Loucy (cell line): ENCODE measurements at regions not wholly inside any gene's neighbourhood (a gene's known extent, or its start where the extent isn't known, plus 50 kb on each side); places are given as distances from the start of the nearest gene placed in this dataset.

ENCODE experiments used
- EZH2phosphoT487 ChIP-seq: fragments of 200-600 bp; IDR thresholded peaks from 2 replicates; pipeline ENCODE4 v1.6.1; 2018; ENCODE audit warnings: antibody characterized with exemption, mild to moderate bottlenecking, moderate library complexity, borderline replicate concordance
- TF ChIP-seq, protein P1 (sequence below): fragments of 200-600 bp; sonication (generic); conservative IDR thresholded peaks from 2 replicates; pipeline ENCODE4 v1.5.1; 2014; ENCODE audit warnings: mild to moderate bottlenecking, antibody characterized with exemption, low read length

DNA sequence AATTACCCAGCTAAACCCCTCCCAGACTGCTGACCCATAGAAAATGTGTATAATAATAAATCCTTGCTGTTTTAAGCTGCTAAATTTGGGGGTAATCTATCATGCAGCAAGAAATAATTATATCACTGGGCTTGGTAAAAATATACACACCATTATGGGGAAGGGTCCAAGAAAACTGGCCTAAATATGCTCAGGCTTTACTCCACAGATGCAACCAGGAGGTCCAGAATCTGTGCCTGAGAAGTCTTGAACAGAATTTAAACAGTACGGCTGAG, 102.5 kb upstream of the SLC44A1 start:
- TF ChIP-seq, protein P1, sequence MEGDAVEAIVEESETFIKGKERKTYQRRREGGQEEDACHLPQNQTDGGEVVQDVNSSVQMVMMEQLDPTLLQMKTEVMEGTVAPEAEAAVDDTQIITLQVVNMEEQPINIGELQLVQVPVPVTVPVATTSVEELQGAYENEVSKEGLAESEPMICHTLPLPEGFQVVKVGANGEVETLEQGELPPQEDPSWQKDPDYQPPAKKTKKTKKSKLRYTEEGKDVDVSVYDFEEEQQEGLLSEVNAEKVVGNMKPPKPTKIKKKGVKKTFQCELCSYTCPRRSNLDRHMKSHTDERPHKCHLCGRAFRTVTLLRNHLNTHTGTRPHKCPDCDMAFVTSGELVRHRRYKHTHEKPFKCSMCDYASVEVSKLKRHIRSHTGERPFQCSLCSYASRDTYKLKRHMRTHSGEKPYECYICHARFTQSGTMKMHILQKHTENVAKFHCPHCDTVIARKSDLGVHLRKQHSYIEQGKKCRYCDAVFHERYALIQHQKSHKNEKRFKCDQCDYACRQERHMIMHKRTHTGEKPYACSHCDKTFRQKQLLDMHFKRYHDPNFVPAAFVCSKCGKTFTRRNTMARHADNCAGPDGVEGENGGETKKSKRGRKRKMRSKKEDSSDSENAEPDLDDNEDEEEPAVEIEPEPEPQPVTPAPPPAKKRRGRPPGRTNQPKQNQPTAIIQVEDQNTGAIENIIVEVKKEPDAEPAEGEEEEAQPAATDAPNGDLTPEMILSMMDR = no peak
- no peak for TF ChIP-seq EZH2phosphoT487
